ENCODE measurements at regions not wholly inside any gene's neighbourhood (a gene's known extent, or its start where the extent isn't known, plus 50 kb on each side); places are given as distances from the start of the nearest gene placed in this dataset.

DNA sequence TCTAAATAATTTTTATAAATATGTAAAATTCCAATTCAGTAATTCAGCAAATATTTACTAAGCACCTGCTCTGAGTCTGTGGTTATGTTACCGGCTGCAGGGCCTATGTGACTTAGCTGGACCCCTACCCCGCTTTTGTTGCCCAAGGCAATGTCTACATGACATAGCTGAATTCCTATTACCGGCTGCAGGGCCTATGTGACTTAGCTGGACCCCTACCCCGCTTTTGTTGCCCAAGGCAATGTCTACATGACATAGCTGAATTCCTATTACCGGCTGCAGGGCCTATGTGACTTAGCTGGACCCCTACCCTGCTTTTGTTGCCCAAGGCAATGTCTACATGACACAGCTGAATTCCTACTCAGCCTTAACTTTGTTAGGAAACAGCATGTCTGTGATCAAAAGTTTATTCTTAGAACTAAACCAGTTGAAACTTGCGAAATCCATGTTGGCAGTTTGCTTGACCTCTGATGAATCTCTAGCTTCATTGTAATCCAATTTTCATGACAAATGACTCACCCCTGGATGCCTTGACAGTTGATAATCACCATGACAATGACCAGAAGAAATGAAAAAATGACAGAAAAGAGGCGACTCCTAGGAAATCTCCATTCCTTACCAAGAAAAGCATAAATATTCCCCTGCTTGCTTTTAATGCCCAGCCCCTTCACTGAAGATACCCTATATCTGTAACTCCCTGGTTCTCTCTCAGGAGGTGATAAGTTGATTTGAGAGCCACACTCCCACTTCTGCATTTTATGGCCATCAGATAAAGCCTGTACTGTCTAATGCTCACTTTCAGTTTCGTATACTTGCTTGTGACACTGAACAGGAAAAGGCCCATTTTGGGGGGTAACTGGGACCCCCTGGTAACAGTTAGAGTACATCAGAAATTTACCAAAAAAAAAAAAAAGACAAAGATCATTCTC, 148.4 kb upstream of the SYT10 start:
- Histone ChIP-seq H3K27ac (ENCODE audit: low read depth in 1 of 2, low read length in 2 of 2) (no peak overlapping the region), H3K4me3 (ENCODE audit: low read length) (no peak overlapping the region), H3K9me3 (ENCODE audit: control insufficient read depth in 1 of 2, insufficient read depth in 1 of 2, low read length in 2 of 2) (peaks cover 0 to 4% of the 10 kb centered on the region in 2 experiments), H3K27me3 (ENCODE audit: control insufficient read depth in 1 of 2, insufficient read depth in 2 of 2, low read length in 2 of 2) (no peaks in the 10 kb centered on the region), H3K36me3 (ENCODE audit: insufficient read depth, low read length) (no peaks in the 10 kb centered on the region), H3K4me1 (ENCODE audit: insufficient read depth, low read length) (no peaks in the 10 kb centered on the region)
- intact Hi-C loops (cut with DNase I, micrococcal nuclease) = no loop called here
- H3K27ac Mint-ChIP-seq = no peak overlapping the region
- peaks cover 2% of the 10 kb centered on the region for H3K9me3 Mint-ChIP-seq
- ChIA-PET POLR2A (no interaction called here), CTCF (no interaction called here)
- H3K4me1 Mint-ChIP-seq (ENCODE audit: low read depth) = no peaks in the 10 kb centered on the region
- H3K4me3 Mint-ChIP-seq = no peak overlapping the region
- TF ChIP-seq CTCF (IDR thresholded peaks at IDR 0.05) = no peak
- H3K36me3 Mint-ChIP-seq (ENCODE audit: low read depth) = no peaks in the 10 kb centered on the region
- H3K27me3 Mint-ChIP-seq = no peaks in the 10 kb centered on the region
- no peak for ATAC-seq (ENCODE audit: poor library complexity)
- DNase-seq = peak in 3 of 14 experiments; percentile 5 to 24 (median 18)

GRCh38 chr12:33588725-33589405, 149.2 kb upstream of the SYT10 start:
- peaks cover 0 to 4% of the 10 kb centered on the region in 2 experiments for H3K9me3 ChIP-seq (ENCODE audit: control insufficient read depth in 1 of 2, insufficient read depth in 1 of 2, low read length in 2 of 2)
- H3K27ac ChIP-seq (ENCODE audit: low read depth in 1 of 2, low read length in 2 of 2) = no peak overlapping the region
- no peaks in the 10 kb centered on the region for H3K4me1 ChIP-seq (ENCODE audit: insufficient read depth, low read length)
- Mint-ChIP-seq H3K9me3 (peaks cover 2% of the 10 kb centered on the region), H3K4me1 (ENCODE audit: low read depth) (no peaks in the 10 kb centered on the region), H3K27me3 (no peaks in the 10 kb centered on the region), H3K27ac (no peak overlapping the region), H3K4me3 (no peak overlapping the region), H3K36me3 (ENCODE audit: low read depth) (no peaks in the 10 kb centered on the region)
- ChIA-PET CTCF (no interaction called here), POLR2A (no interaction called here)
- no peaks in the 10 kb centered on the region for H3K27me3 ChIP-seq (ENCODE audit: control insufficient read depth in 1 of 2, insufficient read depth in 2 of 2, low read length in 2 of 2)
- H3K4me3 ChIP-seq (ENCODE audit: low read length) = no peak overlapping the region
- no peak for TF ChIP-seq CTCF (IDR thresholded peaks at IDR 0.05)
- no peak for DNase-seq
- no peak for ATAC-seq (ENCODE audit: poor library complexity)
- intact Hi-C loops (cut with DNase I, micrococcal nuclease) = no loop called here
- no peaks in the 10 kb centered on the region for H3K36me3 ChIP-seq (ENCODE audit: insufficient read depth, low read length)

GRCh38 chr12:33589576-33590114, 150.0 kb upstream of the SYT10 start:
- ATAC-seq (ENCODE audit: poor library complexity) (no peak), DNase-seq (no peak)
- ChIA-PET POLR2A (no interaction called here), CTCF (no interaction called here)
- H3K4me3 ChIP-seq (ENCODE audit: low read length) = no peak overlapping the region
- H3K27me3 ChIP-seq (ENCODE audit: control insufficient read depth in 1 of 2, insufficient read depth in 2 of 2, low read length in 2 of 2) = no peaks in the 10 kb centered on the region
- H3K9me3 Mint-ChIP-seq = peaks cover 2% of the 10 kb centered on the region
- no peak overlapping the region for H3K4me3 Mint-ChIP-seq
- no peaks in the 10 kb centered on the region for H3K27me3 Mint-ChIP-seq
- no peaks in the 10 kb centered on the region for H3K4me1 ChIP-seq (ENCODE audit: insufficient read depth, low read length)
- H3K36me3 Mint-ChIP-seq (ENCODE audit: low read depth) = no peaks in the 10 kb centered on the region
- no peak overlapping the region for H3K27ac Mint-ChIP-seq
- no peak for TF ChIP-seq CTCF (IDR thresholded peaks at IDR 0.05)
- intact Hi-C loops (cut with DNase I, micrococcal nuclease) = no loop called here
- peaks cover 0 to 4% of the 10 kb centered on the region in 2 experiments for H3K9me3 ChIP-seq (ENCODE audit: control insufficient read depth in 1 of 2, insufficient read depth in 1 of 2, low read length in 2 of 2)
- H3K36me3 ChIP-seq (ENCODE audit: insufficient read depth, low read length) = no peaks in the 10 kb centered on the region
- H3K4me1 Mint-ChIP-seq (ENCODE audit: low read depth) = no peaks in the 10 kb centered on the region
- no peak overlapping the region for H3K27ac ChIP-seq (ENCODE audit: low read depth in 1 of 2, low read length in 2 of 2)
